Mesodermal cell (in vitro differentiated cells): ENCODE measurements at regions not wholly inside any gene's neighbourhood (a gene's known extent, or its start where the extent isn't known, plus 50 kb on each side); places are given as distances from the start of the nearest gene placed in this dataset.

Source experiments
- H3K27ac ChIP-seq: 2 replicates; pipeline ENCODE4 v1.7.0; 2013; ENCODE audit warnings: mild to moderate bottlenecking, low read depth, low read length, moderate library complexity; ENCODE audit not compliant: severe bottlenecking
- H3K36me3 ChIP-seq: 2 replicates; pipeline ENCODE4 v1.7.1; 2013; ENCODE audit warnings: mild to moderate bottlenecking, low read length, moderate library complexity; ENCODE audit not compliant: control insufficient read depth, insufficient read depth
- H3K4me1 ChIP-seq: one replicate; pipeline ENCODE4 v1.7.1; 2013; ENCODE audit warnings: mild to moderate bottlenecking, low read length; ENCODE audit not compliant: insufficient read depth, control insufficient read depth, poor library complexity, severe bottlenecking
- H3K4me3 ChIP-seq: 2 replicates; pipeline ENCODE4 v1.7.0; 2013; ENCODE audit warnings: low read length, control low read depth, mild to moderate bottlenecking; ENCODE audit not compliant: insufficient read depth, poor library complexity, severe bottlenecking; ENCODE audit errors: extremely low read depth
- H3K9me3 ChIP-seq: 2 replicates; pipeline ENCODE4 v1.7.1; 2013; ENCODE audit warnings: mild to moderate bottlenecking, low read length, moderate library complexity; ENCODE audit not compliant: control insufficient read depth
- WGBS, 2 experiments: methylation state at CpG; one replicate each; pipeline ENCODE4 v1.1.5; 2013; ENCODE audit warnings: missing lambda C conversion rate in 2 of 2; ENCODE audit not compliant: insufficient coverage in 2 of 2; 5-methylcytosine and 5-hydroxymethylcytosine counted together

- no peak overlapping the region for H3K27ac ChIP-seq
- no CpG with 5 or more reads among the region's 2 CpGs for WGBS, 2 experiments
- no peaks in the 10 kb centered on the region for H3K4me1 ChIP-seq
- no peak overlapping the region for H3K4me3 ChIP-seq
- peaks cover 45% of the 10 kb centered on the region for H3K9me3 ChIP-seq
- no peaks in the 10 kb centered on the region for H3K36me3 ChIP-seq
Measured at GRCh38 chr19:22914646-22915045, 82.6 kb downstream of the ZNF723 start.

GRCh38 chr19:22918221-22918620 lies 84.8 kb downstream of the ZNF728 start:
- Histone ChIP-seq H3K27ac (no peak overlapping the region), H3K36me3 (no peaks in the 10 kb centered on the region), H3K4me1 (no peaks in the 10 kb centered on the region), H3K9me3 (peaks cover 44% of the 10 kb centered on the region), H3K4me3 (no peak overlapping the region)
- 7 to 32% methylated on average over 2 to 3 of the region's 3 CpGs for WGBS, 2 experiments

GRCh38 chr19:22919946-22920345 lies 83.0 kb downstream of the ZNF728 start:
- no peak overlapping the region for H3K27ac ChIP-seq
- H3K4me1 ChIP-seq = no peaks in the 10 kb centered on the region
- H3K4me3 ChIP-seq = no peak overlapping the region
- peaks cover 50% of the 10 kb centered on the region for H3K9me3 ChIP-seq
- no peaks in the 10 kb centered on the region for H3K36me3 ChIP-seq
- WGBS, 2 experiments = 80 to 100% methylated on average over 1 to 2 of the region's 2 CpGs
